Fibroblast of peridontal ligament (primary cell): ENCODE measurements at regions not wholly inside any gene's neighbourhood (a gene's known extent, or its start where the extent isn't known, plus 50 kb on each side); places are given as distances from the start of the nearest gene placed in this dataset.

Source experiments
- DNase-seq: peaks from one replicate; pipeline ENCODE4 v3.0.0-alpha.2; 2010; ENCODE audit errors: extremely low read depth

DNA sequence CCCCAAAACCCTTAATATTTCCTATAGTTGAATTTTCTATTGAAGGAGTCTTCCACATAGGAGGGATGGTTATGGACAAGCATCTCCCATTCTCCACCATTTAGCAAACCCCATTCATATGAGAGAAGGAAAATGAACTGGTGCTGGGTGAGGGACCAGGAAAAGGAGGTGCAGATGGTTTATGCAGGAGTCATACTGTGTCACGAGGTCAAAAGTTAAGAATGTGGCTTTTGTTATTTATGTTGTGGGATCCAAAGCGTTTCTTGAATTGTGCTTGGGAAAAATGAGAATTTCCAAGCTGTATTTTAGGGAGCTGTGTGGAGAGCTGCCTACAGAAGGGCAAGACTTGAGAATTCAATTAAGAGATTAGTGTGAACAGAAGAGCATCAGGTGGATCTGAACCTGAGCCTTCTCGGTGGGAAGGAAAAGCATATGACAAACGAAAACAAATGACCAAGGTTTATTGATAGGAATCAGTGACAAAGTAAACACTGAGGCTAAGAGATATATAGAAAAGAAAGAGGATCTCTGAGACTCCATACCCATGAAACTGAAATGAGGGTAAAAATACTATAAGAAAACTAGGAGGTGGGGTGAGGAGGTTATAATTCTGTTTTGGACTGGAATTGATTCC is 473.3 kb upstream of the NR2F2 start:
- DNase-seq: peak; percentile 84

DNA sequence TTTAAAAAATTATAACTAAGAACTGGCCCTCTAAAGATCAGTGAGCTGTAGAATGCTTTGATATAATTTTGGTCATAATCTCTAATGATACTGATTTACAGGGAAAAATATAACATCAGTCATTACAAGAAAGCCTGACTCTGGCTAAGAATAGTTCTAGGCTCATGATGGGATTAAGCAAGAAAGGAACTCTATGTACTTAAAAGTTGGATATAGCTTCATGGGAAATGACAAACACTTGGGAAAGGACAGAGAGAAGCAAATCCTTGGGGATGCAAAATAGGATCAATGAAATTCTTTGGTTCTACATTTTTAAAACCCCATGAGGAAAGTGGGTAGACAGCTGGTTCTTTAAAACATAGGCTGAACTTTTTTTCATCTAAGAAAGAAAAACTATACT is 472.7 kb upstream of the NR2F2 start:
- peak; percentile 72 for DNase-seq

DNA sequence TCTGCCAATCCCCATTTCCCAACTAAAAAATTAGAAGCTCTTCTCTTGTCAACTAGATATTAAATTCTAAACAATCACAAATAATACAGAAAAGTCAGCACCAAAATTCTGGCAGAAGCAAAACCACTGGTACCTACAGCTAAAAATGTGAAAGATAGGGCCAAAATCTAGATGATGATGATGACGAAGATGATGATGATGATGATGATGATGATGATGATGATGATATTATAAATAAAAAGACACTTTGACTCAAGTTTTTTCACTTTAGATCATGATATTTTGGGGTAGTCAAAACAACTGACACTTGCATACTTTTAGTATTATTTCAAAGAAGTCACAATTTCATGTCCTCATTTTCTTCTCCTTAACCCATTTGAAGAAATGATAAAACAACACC is 470.1 kb upstream of the NR2F2 start:
- no peak for DNase-seq

DNA sequence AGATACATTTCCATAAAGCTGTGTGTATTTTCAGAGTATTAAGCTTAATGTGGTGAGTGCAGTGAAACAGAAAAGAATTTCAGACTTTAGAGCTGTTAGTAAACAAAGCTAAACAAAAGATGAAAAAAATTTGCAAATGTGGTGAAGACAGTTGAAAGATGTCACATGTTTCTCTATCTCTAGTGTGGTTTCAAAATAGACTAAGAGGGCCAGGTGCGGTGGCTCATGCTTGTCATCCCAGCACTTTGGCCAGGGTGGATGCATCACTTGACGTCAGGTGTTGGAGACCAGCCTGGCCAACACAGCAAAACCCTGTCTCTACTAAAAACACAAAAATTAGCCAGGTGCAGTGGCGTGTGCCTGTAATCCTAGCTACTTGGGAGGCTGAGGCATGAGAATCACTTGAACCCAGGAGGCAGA is 466.0 kb upstream of the NR2F2 start:
- DNase-seq: no peak

DNA sequence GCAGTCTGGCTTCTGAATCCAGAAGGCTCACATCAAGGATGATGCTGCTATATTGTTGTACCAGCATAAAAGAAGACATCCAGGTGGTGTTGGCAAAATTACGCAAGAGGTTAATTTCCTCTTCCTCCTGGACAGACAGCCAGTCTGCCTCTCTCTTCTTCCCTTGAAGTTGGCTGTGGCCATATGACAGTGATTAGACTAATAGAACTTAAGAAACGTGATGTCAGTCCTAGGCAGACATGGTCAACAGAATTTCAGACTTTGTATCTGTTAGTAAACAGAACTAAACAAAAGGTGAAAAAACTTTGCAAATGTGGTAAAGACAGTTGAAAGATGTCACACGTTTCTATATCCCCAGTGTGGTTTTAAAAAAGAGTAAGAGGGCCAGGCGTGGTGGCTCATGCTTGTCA is 465.2 kb upstream of the NR2F2 start:
- no peak for DNase-seq

DNA sequence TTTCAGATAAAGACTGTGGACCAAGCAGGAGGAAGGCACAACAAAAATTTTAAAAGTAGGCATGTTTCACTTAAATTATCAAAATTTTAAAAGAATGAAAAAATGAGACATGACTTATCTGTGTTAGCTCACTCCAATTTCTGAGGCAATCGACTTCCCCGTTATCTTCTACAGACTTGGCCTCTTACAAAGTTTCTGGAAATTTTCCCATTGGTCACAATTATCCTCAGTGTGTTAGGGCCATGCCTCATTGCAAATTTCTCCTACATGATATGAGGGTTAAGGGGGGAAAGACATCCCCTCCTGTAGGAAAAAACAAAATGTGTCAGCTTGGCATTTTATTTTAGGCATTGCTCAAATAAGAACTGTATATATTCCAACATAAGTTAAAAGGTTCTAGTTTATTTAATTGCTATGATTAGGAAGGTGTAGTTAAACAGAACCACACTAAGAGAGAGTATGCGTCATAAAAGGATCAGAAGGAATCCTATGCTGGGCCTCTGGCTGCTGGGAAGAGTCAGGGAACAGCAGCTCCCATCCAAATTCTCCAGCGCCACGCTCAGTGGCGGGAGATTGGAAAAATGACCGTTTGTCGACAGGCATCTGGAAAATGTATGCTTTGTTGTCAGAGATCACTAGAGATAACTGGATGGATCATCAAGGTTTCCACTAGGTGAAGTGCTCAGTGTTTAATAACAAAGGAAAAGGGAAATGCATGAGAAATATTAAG is 463.6 kb upstream of the NR2F2 start:
- no peak for DNase-seq

DNA sequence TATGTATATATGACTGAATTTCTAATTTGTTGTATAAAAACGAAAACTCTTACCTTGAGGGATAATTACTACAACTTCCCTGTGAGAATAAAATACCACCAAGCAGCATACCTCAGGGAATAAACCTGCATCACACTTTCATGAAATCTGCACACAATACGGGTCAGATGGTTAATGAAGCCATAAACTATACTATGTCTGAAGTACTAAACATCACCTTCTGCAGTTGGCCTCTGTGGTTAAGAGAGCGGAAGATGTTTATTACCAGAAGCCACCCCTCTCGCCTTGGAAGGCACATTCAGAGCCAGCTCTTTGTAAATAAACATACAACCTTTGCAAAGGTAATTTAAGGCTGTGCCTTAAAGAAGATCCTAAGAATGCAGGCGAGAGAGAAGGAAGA is 462.1 kb upstream of the NR2F2 start:
- DNase-seq: no peak

DNA sequence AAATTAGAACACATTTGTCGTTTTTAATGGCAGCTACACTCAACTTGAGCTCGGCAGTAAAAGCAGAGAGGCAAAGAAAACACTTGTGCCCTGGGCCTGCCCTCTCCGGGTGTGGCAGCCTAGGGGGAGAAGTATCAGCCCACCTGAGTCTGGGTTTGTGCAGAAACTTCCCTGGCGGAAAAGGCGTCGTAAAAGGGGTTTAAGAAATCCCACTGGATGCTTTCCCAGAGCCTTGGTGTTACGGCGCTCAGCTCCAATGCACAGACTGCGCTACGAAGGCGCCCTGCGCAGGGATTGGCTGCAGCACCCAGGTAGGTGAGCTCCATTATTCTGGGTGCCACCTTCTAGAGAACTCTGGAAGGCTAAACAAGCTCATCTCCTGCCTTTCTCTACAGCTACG is 461.5 kb upstream of the NR2F2 start:
- no peak for DNase-seq

DNA sequence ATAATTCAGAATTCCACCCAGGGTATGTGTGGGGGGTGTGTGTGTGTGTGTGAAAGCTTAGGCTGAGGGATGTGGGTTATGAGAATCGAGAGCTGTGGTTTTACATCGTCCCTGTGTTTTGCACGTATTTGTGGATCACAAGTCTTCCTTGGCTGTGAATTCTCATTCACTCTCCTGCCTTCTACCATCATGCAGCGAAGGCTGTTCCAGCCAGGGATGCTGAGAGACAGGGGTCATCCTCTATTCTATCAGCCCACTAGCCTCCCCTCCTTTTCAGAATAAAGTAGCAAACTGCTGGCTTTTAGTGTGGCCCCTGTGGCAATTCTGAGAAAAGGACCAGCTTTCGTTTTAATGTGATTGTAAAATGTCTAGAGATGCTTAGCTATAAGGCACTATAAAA is 460.6 kb upstream of the NR2F2 start:
- no peak for DNase-seq

DNA sequence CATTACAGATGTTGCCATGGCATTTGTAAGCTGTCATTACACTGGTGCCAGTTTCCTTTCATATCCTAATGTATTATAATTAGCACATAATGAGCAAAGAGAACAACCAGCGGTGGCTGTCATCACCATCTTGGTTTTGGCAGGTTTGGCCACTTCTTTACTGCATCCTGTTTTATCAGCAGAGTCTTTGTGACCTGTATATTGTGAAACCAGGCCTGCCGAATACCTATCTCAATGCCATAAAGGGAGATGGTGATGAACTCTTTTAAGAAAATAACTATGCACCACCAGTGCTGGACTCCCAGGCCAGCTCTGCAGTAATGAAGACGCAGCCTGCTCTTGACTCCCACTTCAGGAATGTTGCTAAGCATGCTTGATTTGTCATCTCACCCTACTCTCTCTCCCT is 458.1 kb upstream of the NR2F2 start:
- DNase-seq: no peak

DNA sequence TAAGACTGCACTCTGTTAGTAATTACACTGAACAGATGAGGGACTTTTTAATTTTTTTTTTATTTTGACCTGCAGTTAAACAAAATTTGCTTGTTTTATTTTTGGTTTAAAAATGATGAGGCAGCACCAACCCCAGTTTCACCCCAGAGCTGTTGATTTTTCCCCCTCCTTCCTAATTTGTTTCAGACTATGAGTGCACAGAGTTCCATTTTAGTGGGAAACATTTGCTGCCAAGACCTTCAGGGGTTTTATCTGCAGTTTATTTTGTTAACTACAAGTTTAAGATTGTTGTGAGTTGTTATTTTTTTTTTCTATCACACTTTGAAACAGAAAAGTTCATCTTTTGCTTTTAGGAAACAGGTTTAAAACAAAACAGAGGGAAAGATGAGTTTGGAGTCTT is 455.9 kb upstream of the NR2F2 start:
- peak; percentile 53 for DNase-seq

DNA sequence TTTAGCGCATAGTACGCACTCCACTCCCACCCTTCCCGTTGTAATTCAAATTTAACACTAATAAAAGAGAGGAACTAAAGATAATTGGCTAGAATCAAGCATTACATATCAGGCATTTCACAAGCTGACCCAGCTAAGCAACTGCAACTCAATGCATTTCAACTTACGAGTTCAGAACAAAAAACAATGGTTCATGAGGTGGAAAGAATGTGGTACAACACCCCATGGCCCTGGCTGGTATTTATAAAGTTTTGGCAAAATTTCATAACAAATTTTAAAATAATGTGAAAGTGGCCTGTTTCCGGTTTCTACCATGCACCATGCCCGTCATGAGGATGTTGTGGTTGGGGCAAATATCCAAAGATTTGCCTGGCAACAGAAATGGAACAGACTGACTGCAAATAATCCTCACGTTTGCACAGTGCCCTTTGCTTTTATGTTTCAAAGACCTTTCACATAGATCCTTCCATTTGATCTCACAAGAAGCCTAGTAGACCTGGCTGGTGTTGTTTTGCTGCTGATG is 455.3 kb upstream of the NR2F2 start:
- DNase-seq: peak; percentile 81

DNA sequence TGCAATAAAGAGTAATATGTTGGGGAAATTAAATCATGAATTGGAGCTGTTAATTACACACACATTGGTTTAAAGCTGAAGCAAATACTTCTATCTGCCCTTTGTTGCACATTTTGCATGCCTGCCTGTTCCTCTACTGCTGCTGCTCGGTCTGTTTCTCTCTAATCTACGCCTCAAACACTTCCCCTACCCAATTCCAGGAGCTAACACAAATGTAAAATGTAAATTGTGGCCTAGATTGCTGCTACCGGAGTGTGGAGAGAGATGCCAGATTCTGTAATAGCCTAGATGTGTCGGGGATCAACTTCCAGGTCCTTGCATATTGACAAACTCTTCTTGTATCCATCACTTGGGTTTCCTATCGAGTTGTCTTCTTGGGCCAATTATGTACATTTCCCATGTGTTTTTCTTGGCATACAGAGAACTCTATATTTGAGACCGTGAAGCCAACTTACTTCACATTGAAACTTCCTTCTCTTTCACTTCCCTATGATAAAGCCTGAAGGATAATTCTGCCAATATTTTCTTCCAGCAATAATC is 450.4 kb upstream of the NR2F2 start:
- DNase-seq: no peak

DNA sequence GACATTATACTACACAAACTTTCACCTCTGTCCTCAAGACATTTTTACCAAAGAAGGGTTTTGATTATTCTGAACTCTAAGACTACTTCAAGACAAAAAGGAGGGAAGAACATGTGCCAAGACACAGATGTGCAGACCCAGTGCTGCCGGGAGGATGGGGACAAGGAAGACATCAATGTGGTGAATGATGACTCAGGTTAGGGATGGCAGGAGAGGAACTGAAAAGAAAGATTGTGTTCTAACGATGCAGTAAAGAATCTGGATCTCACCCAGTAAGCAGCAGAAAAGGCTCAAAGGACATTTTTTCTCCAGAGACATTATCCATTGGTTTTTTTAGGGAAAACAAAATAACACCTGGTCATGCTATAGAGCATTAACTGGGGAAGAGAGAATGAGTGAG is 449.9 kb upstream of the NR2F2 start:
- no peak for DNase-seq

DNA sequence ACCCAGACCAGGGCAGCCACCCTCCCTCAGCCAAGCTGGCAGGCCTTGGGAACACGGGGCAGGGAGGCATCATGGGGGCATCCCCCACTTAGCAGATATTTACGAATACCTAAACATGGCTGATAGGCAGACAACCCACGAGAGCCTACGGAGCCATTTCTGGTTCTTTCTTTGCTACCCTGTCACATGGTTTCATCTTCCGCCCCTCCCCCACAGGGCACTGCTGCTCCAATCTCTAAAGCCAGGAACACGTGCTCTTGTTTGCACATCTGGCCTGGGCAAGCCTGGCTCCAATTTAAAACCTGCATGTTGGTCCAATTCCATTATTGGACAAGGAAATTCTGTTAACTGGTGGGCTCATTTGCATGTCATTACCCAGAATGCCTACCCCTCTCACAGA is 447.4 kb upstream of the NR2F2 start:
- DNase-seq: no peak

DNA sequence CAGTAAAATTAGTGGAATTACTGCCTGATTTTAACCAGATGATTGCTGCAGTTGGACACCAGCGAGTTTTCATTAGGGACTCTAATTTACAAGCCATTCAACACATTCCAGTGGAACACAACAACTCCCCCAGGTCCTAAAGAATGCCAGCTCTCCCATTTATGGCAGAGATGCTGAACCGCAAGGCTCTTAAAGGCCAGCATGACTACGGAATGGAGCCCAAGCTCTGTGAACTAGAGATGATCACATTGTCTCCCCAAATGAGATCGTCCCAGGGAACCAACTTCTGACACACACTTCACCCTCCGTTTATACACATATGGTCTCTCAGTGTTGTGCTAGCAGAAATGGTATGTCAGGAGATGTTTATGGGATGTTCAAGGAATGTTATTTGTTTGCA is 446.2 kb upstream of the NR2F2 start:
- peak; percentile 85 for DNase-seq

DNA sequence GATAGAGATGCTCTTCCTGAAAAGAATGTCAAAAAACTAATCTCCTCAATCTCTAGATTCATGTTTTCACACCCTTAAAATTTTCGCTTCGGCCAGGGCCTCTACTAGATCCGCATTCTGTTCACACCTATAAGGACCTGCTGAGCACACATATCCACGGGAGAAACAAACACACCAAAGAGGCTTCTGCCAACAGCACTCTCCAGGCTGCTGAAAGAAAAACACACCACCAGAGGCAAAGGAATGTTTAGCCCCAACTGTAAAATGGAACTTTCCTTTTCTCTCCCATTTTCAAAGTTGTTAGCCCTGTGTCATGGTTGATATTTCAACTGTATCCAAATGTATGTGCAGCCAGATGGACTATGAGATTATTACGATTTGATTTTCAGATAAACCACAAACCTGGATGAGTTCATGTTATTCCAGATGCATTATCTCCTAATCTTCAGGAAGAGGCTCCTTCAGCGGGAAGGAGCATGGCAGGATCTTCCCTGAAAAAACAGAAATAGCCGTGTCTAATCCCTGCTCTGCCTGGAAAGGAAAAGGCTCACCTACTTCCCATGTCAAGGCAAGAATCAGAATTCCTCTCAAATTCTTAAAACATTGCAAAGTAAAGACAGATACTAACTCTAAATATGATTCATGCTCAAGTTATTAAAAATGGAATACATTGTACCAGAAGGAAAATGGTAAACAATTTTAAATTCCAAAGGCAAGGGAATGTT is 442.7 kb upstream of the NR2F2 start:
- peak; percentile 18 for DNase-seq

DNA sequence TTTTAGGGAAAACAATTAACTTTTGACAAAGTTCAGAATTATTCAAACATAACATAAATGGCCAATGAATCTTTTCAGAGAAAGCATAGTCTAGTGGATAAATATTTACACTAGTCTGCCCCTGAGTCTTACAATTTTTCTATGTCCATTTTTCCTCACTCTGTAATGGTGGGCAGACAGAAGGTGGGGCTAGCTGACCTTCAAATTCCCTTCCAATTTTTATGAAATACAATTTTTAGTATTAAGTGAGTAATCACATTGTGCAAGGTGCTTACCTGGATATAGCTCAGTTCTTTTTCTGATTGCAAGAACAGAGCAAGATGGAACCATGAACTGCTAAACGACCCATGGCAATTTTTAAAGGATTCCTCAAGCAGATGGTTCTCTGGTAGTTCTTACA is 441.7 kb upstream of the NR2F2 start:
- no peak for DNase-seq

DNA sequence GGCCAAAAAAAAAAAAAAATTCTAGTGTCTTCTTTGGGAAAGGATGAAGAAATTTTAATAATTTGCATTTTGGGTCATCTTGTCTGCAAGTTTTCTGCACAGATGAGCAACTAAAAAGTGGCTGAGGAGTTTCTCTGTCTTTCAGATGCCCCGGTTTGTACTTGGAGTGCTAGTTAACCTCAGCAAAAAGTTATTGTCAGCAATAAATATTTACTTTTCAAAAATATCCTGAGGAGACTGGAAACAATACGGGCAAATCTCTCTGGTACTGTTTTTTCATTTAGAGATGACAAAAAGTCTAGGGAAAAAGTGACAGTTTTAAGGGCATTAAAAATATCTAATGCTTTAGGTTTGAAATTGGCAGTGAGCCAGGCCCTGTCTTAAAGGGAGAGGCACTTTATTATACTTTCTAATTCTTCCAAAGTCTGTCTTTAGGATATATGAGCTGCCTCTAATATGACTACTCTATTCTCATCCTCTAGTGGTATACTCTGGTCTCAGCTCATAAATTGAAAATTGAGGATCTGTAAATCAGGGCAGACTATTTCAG is 436.0 kb upstream of the NR2F2 start:
- no peak for DNase-seq

DNA sequence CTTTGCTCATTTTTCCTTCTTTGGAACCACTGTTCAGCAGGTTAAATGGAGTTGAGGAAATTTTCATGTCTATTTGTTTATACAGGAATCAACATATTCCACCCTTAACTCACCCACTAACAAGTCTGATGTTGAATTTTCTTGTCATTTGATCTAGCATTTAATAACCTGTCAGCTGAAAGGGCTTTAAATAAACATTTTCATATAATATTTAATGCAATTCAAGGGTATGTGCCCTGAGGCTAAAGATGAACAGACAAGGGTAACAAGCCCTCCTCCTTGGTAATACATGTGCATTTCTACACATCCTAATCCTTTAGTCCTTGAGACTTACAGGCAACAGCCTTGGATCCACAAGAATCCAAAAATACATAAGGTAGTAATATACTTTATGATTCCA is 435.0 kb upstream of the NR2F2 start:
- no peak for DNase-seq

DNA sequence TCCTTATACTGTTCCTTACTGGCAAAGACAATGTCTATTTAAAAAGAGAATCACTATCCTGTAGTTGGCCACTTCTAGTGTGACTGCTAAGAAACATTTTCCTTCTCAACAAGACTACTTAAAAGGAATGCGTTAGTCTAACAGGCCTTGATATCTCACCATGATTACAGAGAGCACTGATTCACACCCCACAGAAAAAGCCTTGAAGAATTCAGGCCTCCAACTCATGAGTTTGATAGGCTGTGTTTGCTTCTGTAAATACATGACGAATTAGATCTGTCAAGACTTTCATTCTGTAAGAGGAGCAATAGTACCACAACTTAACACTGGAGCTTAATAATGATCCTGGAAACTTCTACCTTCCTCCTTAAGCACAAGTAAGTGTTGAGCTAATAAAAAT is 432.8 kb upstream of the NR2F2 start:
- no peak for DNase-seq

DNA sequence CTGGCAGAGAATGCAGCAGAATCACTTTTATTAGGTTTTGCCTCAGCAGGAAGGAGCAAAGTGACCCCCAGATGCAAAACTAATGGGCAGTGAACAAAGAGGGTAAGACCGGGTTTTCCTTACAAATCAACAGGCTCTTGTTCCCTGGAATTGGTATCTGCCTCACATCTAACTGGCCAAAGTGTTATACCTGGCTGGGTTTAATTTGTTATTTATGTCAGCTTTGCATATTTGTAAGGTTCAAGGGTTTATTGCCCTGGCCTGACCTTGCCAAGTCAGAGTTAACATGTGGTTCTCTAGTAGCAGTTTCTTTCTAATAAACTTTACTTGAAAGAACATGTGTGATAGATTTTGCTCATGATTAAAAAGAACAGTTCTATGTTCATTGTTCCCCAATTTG is 431.7 kb upstream of the NR2F2 start:
- no peak for DNase-seq
